OCI-LY3 (cell line): ENCODE measurements at regions not wholly inside any gene's neighbourhood (a gene's known extent, or its start where the extent isn't known, plus 50 kb on each side); places are given as distances from the start of the nearest gene placed in this dataset.

Experiments
- H2AFZ ChIP-seq: fragments of 200-600, 300-600 bp; shearing (Covaris generic); 2 replicates; pipeline ENCODE4 v1.6.0; 2014; ENCODE audit warnings: antibody characterized with exemption, low read depth, low read length
- H3K27ac ChIP-seq: fragments of 200-600, 300-600 bp; sonication (generic); 2 replicates; pipeline ENCODE4 v1.5.1; 2014; ENCODE audit warnings: mild to moderate bottlenecking, low read length, moderate library complexity, mixed read lengths
- H3K27me3 ChIP-seq: fragments of 200-600, 300-600 bp; sonication (generic); 2 replicates; pipeline ENCODE4 v1.6.1; 2014; ENCODE audit warnings: low read depth, low read length, mixed read lengths
- H3K36me3 ChIP-seq: fragments of 200-600, 300-600 bp; sonication (generic); replicated peaks from 2 replicates; pipeline ENCODE3; 2014; ENCODE audit warnings: low read depth, low read length, mixed read lengths
- H3K4me1 ChIP-seq: fragments of 300-600, 200-600 bp; sonication (generic); 2 replicates; pipeline ENCODE4 v1.6.1; 2014; ENCODE audit warnings: low read length, mixed read lengths
- H3K4me2 ChIP-seq: fragments of 200-600, 300-600 bp; sonication (generic); 2 replicates; pipeline ENCODE4 v1.6.1; 2014; ENCODE audit warnings: low read length, mixed read lengths
- H3K4me3 ChIP-seq: fragments of 300-600, 200-600 bp; sonication (generic); 2 replicates; pipeline ENCODE4 v1.5.1; 2014; ENCODE audit warnings: antibody characterized with exemption, mild to moderate bottlenecking, low read length, moderate library complexity
- H3K79me2 ChIP-seq: fragments of 300-600, 200-600 bp; shearing (Covaris generic); 2 replicates; pipeline ENCODE4 v1.6.1; 2014; ENCODE audit warnings: mild to moderate bottlenecking, low read length, mixed read lengths
- H3K9ac ChIP-seq: fragments of 300-600, 200-600 bp; shearing (Covaris generic); 2 replicates; pipeline ENCODE4 v1.6.0; 2014; ENCODE audit warnings: mild to moderate bottlenecking, low read length, moderate library complexity
- H3K9me3 ChIP-seq: fragments of 200-600, 300-600 bp; shearing (Covaris generic); 2 replicates; pipeline ENCODE4 v1.6.1; 2014; ENCODE audit warnings: low read length, mixed read lengths; ENCODE audit not compliant: insufficient read depth
- H4K20me1 ChIP-seq: fragments of 200-600, 300-600 bp; sonication (generic); 2 replicates; pipeline ENCODE4 v1.6.1; 2016; ENCODE audit warnings: low read length, mixed read lengths; ENCODE audit not compliant: insufficient read depth
- EZH2phosphoT487 ChIP-seq: fragments of 200-600 bp; shearing (Covaris generic); IDR thresholded peaks from 2 replicates; pipeline ENCODE4 v1.6.1; 2018; ENCODE audit warnings: antibody characterized with exemption, mixed run types, low read depth
- TF ChIP-seq, protein P1 (sequence below): fragments of 200-600, 300-600 bp; sonication (generic); IDR thresholded peaks from 2 replicates; pipeline ENCODE4 v1.5.1; 2014; ENCODE audit warnings: antibody characterized with exemption, low read length, low read depth

DNA sequence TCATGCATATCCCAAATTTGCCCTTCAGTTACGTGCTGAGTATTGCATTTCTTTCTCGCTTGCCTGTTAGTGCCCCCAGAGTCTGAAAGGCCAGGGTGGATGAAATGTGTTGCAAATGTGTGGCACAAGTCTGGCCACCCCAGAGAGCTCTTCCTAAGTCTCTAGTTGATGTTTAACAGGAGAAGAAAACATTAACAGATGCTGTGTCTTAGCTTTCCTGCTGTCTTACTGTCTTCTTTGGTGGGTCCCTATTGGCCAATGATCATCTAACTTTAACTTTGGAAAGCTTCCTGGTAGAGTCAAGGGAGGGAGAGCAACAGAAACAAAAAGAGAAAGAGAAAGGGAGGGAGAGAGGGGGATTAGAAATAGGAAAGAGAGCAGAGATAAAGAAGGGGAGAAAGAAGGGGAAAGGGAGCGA is 76.7 kb upstream of the P3H2 start:
- no peaks in the 10 kb centered on the region for H3K27me3 ChIP-seq
- TF ChIP-seq, protein P1, sequence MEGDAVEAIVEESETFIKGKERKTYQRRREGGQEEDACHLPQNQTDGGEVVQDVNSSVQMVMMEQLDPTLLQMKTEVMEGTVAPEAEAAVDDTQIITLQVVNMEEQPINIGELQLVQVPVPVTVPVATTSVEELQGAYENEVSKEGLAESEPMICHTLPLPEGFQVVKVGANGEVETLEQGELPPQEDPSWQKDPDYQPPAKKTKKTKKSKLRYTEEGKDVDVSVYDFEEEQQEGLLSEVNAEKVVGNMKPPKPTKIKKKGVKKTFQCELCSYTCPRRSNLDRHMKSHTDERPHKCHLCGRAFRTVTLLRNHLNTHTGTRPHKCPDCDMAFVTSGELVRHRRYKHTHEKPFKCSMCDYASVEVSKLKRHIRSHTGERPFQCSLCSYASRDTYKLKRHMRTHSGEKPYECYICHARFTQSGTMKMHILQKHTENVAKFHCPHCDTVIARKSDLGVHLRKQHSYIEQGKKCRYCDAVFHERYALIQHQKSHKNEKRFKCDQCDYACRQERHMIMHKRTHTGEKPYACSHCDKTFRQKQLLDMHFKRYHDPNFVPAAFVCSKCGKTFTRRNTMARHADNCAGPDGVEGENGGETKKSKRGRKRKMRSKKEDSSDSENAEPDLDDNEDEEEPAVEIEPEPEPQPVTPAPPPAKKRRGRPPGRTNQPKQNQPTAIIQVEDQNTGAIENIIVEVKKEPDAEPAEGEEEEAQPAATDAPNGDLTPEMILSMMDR, result no peak
- no peak for TF ChIP-seq EZH2phosphoT487
- H3K4me3 ChIP-seq, result peak overlapping the region; percentile 33
- H3K79me2 ChIP-seq, result no peaks in the 10 kb centered on the region
- no peaks in the 10 kb centered on the region for H3K36me3 ChIP-seq
- no peak overlapping the region for H3K9ac ChIP-seq
- H4K20me1 ChIP-seq, result no peaks in the 10 kb centered on the region
- peaks cover 15% of the 10 kb centered on the region for H3K4me1 ChIP-seq
- peak overlapping the region; percentile 55 for H3K4me2 ChIP-seq
- no peak overlapping the region for H3K27ac ChIP-seq
- H3K9me3 ChIP-seq, result no peaks in the 10 kb centered on the region
- H2AFZ ChIP-seq, result peak overlapping the region; percentile 71; the same call in 1 of the 2 replicates

DNA sequence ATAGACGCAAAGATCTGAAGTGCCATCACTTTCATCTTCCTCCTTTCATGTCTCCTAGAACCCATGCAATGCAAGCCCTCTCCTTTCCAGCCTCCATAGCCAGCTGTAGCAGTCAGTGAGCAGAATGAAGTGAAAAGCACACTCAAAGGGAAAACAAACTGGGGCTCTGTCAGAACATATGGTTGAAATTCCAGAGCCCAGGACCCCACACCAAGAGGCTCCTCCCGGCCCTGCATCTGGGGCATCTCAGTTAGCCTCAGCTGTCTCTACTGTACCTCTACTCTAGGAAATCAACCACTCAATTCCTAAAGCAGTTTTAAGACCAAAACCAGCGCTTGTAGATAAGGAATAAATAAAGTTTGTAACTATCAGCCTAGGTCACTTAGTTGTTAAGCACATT is 73.8 kb upstream of the P3H2 start:
- Histone ChIP-seq H2AFZ (no peak overlapping the region; the same call in 1 of the 2 replicates), H3K36me3 (no peaks in the 10 kb centered on the region), H3K4me3 (no peak overlapping the region), H4K20me1 (no peaks in the 10 kb centered on the region), H3K9me3 (no peaks in the 10 kb centered on the region), H3K9ac (no peak overlapping the region), H3K27me3 (no peaks in the 10 kb centered on the region), H3K4me2 (no peak overlapping the region), H3K79me2 (no peaks in the 10 kb centered on the region), H3K4me1 (peaks cover 15% of the 10 kb centered on the region), H3K27ac (no peak overlapping the region)
- TF ChIP-seq, protein P1, result no peak
- no peak for TF ChIP-seq EZH2phosphoT487

DNA sequence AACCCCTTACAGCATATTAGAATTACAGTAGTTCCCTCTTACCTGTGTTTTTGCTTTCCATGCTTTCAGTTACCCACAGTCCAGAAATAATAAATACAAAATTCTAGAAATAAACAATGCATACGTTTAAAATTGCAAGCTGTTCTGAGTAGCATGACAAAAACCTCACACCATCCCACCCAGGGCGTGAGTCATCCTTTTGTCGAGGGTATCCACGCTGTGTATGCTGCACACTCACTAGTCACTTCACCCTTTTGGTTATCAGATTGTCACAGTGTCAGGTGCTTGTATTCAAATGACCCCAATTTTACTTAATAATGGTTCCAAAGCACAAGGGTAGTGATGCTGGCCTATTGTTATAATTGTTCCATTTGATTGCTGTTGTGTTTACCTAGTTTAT is 72.5 kb upstream of the P3H2 start:
- Histone ChIP-seq H2AFZ (no peak overlapping the region), H3K27me3 (no peaks in the 10 kb centered on the region)

DNA sequence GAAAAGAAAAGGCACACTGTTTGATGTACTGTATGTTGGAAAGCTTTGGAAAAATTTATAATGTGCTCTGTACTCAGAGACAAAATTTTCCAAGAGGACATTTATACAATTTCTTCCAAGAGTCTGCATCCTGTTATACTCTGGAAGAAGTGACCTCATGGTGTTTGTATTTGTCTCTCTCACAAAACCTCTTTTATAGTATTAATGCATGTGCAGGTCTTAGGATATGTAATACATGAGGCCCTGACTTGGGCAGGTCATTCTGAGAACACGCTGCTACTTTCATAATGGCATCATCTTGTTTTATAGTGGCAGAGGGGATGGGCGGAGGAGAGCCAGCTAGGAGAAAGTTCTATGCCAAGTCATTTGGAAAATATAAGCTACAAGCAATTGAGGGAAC is 72.0 kb upstream of the P3H2 start:
- no peak overlapping the region for H3K4me2 ChIP-seq
- H2AFZ ChIP-seq, result no peak overlapping the region
- no peak overlapping the region for H3K9ac ChIP-seq
- no peaks in the 10 kb centered on the region for H4K20me1 ChIP-seq
- no peaks in the 10 kb centered on the region for H3K79me2 ChIP-seq
- H3K27me3 ChIP-seq, result no peaks in the 10 kb centered on the region
- no peak overlapping the region for H3K27ac ChIP-seq
- TF ChIP-seq, protein P1, result no peak
- TF ChIP-seq EZH2phosphoT487, result no peak
- H3K4me1 ChIP-seq, result peaks cover 10% of the 10 kb centered on the region
- no peaks in the 10 kb centered on the region for H3K9me3 ChIP-seq
- no peaks in the 10 kb centered on the region for H3K36me3 ChIP-seq
- H3K4me3 ChIP-seq, result no peak overlapping the region

More for the DNA sequence above, 72.5 kb upstream of the P3H2 start:
- Histone ChIP-seq H4K20me1 (no peaks in the 10 kb centered on the region), H3K9ac (no peak overlapping the region), H3K4me1 (peaks cover 15% of the 10 kb centered on the region), H3K4me3 (no peak overlapping the region), H3K4me2 (no peak overlapping the region), H3K79me2 (no peaks in the 10 kb centered on the region), H3K27ac (no peak overlapping the region), H3K36me3 (no peaks in the 10 kb centered on the region), H3K9me3 (no peaks in the 10 kb centered on the region)
- TF ChIP-seq EZH2phosphoT487, result no peak
- TF ChIP-seq, protein P1, result no peak
